SH-SY5Y (cell line): ENCODE measurements at regions not wholly inside any gene's neighbourhood (a gene's known extent, or its start where the extent isn't known, plus 50 kb on each side); places are given as distances from the start of the nearest gene placed in this dataset.

ENCODE experiments used
- GATA2 ChIP-seq: IDR thresholded peaks from 2 replicates; pipeline ENCODE4 v1.6.1; 2011; ENCODE audit warnings: mild to moderate bottlenecking, low read depth, low read length
- GATA3 ChIP-seq: IDR thresholded peaks from 2 replicates; pipeline ENCODE4 v1.6.1; 2011; ENCODE audit warnings: low read depth, mild to moderate bottlenecking, low read length, moderate library complexity

DNA sequence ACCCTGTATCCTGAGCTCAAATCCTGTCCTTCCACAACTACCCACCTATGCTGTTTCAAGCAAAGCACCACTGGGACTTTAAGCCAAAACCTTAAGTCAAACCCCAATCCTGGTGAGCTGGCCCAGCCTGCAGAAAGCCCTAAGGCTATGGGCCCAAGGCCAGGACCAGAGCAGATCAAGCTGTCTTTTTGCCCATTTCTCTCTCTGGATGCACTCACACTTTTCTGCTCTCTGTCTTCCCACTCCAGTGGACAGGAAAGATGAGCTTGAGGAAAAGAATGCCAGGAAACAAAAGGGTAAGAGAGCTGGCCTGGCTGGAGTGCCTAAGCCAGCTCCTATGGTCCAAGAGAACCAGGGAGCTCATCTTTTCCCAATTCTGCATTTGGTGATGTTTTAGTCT lies 284.3 kb upstream of the ISX start:
- TF ChIP-seq GATA2 (no peak), GATA3 (no peak)
